GM21360 (cell line): ENCODE measurements at regions not wholly inside any gene's neighbourhood (a gene's known extent, or its start where the extent isn't known, plus 50 kb on each side); places are given as distances from the start of the nearest gene placed in this dataset.

Experiments
- ATAC-seq: cut with Tn5 transposase; IDR thresholded peaks from one replicate; pipeline ENCODE4 v1.9.1; 2021; ENCODE audit warnings: mild to moderate bottlenecking, moderate library complexity; ENCODE audit not compliant: unreplicated experiment

DNA sequence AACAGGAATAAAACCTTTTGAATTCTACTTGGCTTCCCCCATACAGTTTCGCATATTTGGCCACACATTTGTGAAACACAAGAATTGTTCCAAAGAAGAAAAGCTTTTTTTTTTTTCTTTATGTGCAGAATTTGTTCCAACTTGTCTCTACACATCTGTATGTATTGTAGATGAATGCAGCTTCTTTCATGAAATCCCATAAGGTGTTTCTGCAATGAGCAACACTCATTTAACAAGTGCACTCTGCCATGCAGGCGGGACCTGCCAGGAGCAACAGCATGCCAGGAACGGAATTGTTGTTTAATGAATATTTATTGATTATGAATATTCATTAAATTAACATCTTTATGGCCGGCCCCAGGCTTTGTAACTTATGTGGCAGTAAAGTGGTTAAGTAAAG, 1075.0 kb downstream of the TTLL7 start:
- no peak for ATAC-seq

DNA sequence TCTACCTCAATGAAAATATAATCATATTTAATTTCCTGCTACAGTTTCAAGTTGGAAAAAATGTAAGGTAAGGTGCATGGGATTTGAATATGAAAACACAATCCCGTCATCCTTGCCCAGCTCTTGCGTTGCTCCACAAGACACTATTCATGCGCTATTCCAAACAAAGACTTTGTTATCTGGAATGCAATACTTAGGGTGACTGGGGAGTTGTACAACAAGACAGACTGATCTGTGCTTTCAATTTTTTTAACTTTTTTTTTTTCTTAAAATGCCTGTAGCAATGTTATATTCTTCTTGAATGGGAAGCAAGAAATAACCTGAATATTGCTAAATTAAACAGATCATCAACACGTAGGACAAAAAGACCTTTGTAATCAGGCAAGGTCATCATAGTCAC, 1077.2 kb downstream of the TTLL7 start:
- no peak for ATAC-seq

DNA sequence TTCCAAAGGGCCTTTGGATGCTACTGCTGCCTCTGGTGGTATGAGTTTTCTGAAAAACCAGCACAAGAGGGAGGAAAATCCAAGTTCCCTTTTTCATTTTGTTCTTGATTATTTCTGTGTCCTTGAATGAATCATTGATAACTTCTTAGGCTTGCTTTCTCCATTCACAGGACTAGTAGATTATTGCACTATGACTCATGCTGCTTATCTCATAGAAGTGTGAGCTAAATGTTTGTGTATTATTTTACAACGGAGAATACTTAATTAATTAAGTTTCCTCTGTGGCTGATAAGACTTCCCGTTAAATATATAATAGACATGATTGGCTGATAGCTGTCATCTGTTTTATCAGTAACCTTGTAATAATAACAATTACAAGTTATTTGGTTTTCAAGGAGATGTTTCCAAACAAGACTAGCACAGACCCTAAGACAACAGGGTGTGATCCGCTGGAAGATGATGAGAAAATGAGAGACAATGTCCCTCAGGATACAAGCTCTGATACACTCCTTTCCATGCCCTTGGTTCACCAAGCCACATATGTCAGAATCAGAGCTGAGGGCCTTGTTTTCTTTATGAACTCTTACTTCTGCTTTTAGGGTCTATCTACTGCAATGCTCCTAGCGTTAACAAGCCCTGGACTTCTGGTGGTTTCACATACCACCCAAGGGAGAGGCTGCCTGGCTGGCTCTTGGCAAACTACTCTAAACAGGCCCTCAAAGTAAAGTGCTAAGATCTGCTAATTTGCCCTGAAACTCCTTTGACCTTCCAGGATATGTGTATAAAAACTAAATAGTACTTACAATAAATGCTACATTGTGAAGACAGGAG, 1078.3 kb downstream of the TTLL7 start:
- ATAC-seq, result no peak

DNA sequence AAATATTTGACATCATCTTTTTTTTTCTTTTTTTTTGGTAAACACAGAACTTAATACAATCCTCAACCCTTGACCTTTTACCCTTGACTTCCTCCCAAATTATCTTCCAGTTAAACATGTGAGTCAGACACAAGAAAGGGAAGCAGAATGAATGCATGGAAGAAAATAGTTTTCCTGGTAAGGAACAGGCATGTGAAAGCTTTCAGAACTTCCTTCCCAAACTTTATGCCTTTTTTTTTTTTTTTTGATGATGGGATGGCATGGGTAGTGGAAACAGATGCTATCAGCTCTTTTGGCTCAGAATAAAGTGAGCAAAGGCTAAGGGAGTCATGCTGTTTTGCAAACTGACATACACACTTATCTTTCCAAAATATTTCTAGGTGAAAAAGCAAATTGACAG, 1079.1 kb downstream of the TTLL7 start:
- no peak for ATAC-seq

DNA sequence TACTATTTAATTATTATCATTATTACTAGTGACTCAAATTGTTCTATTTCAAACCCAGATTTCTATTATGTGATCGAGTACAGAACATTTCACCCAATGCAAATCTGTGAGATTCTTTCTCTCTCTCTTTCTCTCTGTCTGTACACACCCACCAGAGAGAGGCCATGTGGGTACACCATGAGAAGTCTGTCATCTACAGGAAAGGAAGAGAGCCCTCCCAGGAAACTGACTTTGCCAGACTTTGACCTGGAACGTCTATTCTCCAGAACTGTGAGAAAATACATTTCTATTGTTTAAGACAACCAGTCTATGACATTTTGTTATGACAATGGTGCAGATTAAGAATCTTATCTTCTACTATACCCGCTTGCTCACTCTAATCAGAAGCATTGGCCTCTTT, 1091.6 kb downstream of the TTLL7 start:
- ATAC-seq, result no peak

DNA sequence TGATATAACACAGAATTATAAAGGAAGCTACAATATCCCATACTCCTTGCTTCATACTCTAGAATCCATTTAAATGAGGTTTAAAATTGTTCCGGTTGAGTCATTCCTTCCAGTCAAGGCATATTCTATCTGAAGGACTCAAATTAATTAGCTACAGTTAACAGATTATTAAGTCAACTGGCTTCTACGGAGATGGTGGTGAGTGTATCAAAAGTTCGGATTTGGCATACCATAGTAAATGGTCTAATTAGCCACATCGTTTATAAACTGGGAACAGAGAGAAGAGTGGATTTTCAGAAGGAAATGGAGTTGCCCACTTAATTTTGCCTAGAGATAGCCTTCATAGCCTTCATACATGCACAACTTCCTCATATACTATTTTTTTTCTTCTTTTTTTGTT, 1095.3 kb downstream of the TTLL7 start:
- no peak for ATAC-seq

DNA sequence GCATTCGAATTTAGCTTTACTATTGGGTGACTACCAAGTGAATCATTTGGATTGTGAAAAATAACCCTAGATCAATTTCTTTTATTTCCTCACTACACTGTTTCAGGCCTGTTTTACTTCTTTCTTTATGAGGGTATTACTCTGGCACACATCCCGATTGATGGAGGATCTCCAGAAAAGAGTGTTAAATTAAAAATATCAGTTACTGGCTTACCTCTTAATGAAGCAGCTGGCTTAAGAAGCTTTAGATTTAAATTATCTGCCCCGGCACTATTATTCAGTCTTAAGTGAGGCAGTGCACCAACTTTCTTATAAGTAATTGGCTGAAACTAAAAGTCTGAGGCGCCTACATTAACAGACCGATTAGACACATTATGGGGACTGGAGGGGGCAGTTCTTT, 1097.4 kb downstream of the TTLL7 start:
- ATAC-seq, result no peak

DNA sequence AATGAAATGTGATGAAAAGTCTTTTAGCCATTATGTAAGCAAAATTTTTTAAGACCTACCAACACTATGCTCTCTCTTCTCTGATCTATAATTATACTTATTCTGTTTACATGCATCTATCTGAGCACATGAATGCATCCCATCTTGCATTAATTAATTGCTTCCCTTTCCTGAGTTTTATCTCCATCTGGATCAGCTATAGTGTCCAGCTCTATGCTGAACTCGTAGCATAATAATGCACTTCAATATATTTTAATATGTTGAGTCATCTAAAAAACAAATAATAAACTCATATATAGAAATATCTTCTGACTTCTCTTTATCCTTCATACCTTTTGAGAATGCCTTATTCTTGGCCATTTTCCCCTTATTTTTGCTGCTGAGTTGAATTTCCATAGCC, 1097.8 kb downstream of the TTLL7 start:
- ATAC-seq, result no peak

DNA sequence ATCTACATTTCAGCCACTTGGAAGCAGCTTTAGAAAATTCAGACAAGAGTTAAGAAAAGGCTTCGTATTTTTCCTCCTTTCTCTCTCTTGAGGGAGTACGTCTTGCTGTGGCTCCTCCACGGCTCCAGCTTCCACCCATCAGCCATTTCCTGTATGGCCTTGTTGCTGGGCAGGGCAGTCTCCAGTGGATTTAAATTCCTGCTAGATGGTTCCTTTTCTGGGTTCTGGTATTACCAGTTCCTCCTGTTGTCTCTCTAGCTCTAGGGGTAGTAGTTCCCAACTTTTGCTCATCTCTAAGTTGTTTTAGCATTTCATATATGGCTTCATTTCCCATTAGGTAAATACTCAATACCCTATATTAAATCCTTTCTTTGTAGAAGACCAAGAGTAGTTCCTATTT, 1098.3 kb downstream of the ADGRL2 start:
- ATAC-seq, result no peak

DNA sequence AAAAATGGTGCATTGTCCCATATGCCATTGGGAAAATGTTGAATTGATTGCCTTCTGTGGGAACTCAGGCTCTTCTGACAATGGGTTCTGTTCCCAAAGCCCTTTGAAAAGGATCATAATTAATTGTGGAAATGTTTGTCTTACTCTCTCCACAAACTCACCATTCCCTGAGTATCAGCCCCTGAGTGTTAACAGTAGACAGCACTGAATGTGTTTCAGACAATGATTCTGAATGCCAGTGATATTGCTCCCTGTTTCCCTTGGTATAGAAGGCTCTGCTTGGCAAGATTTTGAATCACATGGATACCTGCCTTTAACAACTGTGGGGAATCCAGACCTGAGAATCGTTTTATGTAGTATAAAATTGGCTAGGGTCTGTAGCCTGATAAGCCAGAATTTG, 1096.8 kb downstream of the ADGRL2 start:
- ATAC-seq, result no peak

DNA sequence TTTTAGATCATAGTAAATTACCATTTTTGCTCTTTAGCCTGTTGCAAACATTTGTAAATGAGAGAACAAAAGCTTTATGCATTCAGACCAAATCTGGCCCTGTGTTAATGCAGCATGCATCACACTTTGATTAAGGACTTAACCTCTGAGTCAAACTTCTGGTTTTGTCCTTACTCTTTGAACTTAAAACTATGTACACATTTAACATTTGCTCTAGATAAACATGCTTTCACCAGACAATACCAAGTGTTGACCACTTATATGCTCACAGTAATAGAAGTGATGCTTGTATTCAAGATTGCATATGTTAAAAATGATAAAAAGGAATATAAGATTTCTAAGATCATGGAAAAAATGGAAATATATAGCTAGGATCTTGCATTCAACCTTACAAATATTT, 1095.3 kb downstream of the ADGRL2 start:
- no peak for ATAC-seq

DNA sequence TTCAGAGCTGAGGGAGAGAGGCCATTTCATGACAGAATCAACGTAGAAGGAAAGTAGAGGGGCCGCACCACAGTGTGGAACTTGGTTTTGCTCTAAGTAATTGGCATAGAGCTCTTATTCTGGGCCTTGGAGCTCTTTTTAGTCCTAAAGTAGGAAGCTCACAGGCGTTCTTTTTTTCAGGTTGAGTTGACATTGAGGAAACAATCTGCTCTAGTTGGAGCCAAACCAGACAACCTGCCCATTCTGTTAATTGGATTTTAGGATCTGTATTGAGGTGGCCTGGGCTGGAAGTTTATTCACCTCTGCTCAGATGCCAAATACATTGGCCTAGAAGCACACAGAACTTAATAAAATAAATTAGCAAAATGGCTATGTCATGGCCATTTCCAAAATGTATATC, 1093.9 kb downstream of the ADGRL2 start:
- ATAC-seq, result no peak

DNA sequence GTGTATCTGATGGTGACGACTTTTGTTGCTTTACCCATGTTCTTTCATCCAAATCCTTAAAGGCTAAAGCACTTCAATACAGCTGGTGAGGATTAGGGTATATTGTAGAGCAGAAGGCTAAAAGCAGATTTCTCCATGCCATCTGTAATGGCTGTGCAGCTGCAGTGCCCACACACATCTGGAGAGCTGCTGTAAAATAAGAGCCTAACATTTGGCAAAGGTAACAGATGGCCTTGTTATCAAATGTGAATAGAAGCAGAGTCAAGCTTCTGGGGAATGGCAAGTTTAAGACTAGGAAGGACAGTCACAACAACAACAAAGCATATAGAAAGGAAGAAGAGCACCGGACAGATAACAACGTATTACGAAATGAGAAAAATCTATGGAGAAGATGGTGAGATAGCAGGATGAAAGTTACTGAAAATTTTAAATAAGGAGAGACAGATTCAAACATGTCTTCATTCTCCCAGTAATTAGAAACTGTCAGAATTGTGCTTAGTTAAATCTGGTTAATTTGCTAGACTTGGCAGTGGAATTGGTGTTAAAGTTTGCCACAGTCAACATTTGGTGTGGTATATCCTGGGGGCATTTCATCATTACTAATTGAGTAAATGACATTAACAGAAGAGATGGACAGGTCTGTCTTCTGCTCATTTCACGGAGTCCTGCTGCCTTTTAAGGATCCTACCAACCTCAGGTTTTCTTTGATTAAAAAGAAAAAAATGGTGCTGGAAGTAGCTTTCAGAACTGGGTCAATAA, 1093.2 kb downstream of the ADGRL2 start:
- ATAC-seq, result no peak

DNA sequence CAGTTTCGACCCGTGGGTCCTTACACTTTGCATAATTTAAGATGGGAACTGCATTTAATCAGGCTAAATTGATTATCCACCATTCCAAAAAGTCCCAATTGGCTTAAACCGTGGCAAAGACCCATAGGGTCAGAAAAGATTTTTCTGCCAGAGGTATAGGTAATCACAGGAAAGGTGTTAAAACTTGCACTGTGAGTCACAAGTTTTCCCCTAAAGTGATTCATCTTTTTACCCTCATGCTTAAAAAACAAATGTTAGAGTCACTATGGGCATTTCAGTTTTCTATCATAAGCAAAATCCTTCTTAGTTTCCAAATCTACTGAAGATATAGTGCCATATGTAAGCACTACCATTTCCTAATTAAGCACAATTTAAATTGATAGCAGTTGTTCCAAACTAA, 1079.8 kb downstream of the ADGRL2 start:
- no peak for ATAC-seq

DNA sequence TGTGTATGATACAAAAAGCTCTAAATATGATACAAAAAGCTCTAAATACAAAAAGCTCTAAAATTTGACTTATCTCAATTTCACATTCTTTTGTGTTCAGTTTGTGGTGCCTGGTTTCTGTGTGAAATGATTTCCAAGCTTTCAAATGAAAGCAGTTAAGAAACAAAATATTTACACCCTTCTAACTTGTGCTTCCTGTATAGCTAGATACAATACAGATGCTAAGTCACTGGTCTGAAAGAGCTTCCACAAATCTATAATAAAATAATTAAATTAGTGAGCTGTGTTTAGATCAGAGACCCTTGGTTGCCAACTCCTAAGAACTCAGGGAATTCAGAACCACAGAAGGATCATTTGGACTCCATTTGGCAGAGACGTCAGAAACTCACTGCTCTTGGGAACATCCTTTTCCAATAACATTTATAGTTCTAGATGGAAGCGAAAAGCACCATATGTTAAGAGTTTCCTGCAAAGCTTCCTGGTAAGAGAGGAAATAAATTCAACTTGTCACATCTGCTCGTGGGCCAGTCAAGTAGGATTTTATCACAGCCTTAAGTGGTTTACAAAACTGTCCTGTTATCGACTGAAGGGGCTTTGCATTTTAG, 1079.1 kb downstream of the ADGRL2 start:
- no peak for ATAC-seq

DNA sequence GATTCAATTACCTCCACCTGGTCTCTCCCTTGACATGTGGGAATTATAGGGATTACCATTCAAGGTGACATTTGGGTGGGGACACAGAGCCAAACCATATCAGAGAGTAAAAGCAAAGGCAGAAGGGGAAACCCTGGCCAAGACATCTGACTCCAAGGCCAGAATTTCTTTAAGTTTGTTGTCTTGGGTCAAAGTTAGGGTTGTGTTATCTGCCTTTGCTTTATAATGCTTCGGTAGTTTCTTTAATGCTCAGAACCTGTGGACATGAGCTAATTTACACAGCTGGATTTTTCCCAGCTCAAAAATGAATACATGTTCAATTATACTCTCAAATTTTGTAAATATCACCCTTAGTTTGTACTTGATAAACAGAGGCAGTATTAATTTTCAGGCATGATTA, 1074.4 kb downstream of the ADGRL2 start:
- no peak for ATAC-seq

DNA sequence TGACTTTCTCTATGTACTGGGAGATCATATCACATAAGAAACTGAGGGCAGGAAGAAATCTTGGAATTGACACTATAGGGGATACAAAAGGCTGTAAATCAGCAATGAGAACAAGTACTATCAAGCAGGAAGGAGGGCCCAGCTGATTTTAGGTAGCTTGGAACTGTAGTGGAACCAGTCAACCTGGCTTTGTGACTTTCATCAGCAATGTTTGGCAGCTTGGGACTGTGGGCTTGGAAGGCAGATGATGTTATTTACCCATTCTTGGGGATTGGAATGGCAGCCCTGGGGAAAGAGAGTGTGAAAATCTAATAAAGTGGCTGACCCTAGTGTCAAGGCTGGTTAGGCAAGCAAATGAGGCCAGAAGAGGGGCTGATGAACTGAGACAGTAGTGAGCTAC, 1073.3 kb downstream of the ADGRL2 start:
- ATAC-seq, result no peak

DNA sequence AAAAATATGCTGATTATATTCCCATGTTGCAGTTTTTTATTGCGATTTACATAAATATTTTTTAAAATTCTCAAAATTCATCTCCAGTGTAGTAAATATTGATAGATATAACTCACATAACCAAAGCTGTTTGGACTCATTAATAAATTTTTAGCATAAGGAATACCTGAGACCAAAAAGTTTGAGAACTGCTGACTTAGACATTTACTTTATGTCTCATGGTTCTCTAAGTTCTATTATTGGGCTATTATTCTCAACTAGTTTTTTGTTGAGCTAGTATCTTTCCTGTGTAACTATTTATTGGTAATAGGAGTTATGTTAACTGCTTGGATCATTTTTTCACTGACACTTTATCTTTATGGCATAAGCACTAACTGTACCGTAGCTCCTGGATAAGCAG, 1069.6 kb downstream of the ADGRL2 start:
- ATAC-seq, result no peak

DNA sequence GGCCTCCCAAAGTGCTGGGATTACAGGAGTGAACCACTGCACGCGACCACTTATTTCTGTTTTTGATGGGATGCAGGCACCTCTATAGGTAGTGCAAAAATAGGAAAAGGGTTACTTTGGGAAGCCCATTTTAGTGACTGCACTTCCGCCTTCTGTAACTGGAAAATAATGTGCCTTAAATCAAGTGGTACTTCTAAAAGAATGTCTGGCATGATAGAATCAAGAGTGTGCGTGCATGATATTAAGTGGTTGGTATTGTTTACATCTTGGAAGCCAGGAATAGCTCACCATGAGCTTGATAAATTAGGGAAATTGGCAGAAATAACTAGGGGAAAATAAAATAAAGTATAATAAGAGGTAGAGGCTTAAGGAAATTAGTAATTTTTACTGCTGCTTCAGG, 1067.0 kb downstream of the ADGRL2 start:
- ATAC-seq, result no peak

DNA sequence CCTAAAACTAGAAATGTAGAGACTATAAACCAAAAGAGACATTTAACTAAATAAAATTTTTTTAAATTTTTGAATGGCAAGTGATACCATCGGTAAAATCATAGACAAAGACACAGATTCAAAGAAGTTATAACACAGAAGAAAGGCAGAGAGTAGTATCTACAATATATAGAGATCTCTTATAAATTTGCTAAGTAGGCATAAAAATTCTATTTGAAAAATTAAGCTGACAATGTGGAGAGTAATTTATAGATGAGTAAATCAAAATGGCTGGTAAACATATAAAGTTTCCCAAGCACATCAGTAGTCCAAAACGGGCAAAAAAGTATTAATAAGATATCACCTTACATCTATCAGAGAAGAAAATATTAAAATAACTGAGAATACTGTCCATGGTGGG, 1061.0 kb downstream of the ADGRL2 start:
- no peak for ATAC-seq

DNA sequence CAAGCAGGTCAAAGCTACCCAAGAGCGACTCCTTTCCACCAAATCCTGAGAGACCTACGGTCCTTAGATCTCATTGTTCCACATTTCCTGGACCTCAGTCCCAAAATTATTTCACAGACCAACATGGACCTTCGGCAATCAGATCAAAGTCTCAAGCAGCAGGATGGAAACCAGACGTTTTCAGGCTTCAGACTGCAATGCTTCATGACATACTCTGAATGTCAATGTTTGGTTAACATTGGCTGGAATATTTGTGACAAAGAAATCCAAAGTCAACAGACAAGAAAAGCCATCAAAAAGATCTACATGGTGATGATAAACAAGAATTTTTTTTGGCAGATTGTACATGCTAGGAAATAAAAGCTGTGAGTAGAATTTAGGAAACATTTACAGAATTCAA, 1057.3 kb downstream of the ADGRL2 start:
- ATAC-seq, result no peak

DNA sequence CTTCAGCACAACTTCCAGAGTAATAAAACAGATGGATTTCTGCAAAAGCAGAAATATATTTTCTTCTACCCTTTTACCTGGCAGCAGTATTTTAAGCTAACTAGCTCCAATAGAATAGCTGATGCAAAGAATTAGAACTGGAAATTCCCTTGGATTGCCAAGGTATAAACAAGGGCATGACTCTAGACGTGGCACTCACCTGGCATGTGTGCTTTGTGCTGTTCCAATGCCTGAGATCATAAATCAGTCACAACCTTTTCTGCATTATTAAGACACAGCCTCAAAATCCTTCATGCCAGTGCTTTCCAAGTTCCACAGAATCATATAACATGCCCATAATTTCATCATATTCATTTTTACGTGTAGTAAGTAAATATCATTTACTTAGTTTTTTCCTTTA, 1048.7 kb downstream of the ADGRL2 start:
- no peak for ATAC-seq
